IMR-90 (cell line): ENCODE measurements at regions not wholly inside any gene's neighbourhood (a gene's known extent, or its start where the extent isn't known, plus 50 kb on each side); places are given as distances from the start of the nearest gene placed in this dataset.

Experiments used
- CTCF ChIP-seq: conservative IDR thresholded peaks from 2 replicates; pipeline ENCODE4 v1.5.1; 2012; ENCODE audit warnings: mild to moderate bottlenecking, low read depth, low read length, improper control_type of control experiment
- POLR2A ChIP-seq: IDR thresholded peaks from 2 replicates; pipeline ENCODE4 v1.6.1; 2012; ENCODE audit warnings: mild to moderate bottlenecking, low read depth, low read length

- no peak for TF ChIP-seq CTCF
- TF ChIP-seq POLR2A: no peak
Measured at GRCh38 chr21:14758849-14759248, 212.7 kb upstream of the SAMSN1 start.
